ENCODE measurements at regions not wholly inside any gene's neighbourhood (a gene's known extent, or its start where the extent isn't known, plus 50 kb on each side); places are given as distances from the start of the nearest gene placed in this dataset.
"Not testable (repeated sequence)": the region's sequence is repeated elsewhere in the genome, so short reads cannot be mapped to it uniquely, and the experiment has no call there.

DNA sequence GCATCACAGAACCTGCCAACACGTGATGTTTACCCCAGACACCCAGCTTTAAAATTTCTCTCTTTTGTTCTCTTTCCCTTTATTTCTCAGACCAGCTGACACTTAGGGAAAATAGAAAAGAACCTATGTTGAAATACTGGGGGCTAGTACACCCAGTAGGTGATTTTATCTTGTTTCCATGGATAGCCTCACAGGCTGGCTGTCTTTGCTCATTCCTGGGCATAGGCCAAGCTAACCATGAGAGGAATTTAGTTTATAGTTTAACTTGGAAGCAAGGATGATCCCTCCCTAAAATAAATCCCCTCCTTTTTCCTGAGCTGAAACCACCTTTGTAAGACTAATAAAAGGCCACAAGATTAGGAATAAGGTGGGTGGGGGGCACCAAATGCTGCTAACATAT is 362.7 kb downstream of the GJA1 start:
- not testable (repeated sequence) for TF ChIP-seq CTBP1 (IDR thresholded peaks at IDR 0.05; ENCODE audit: borderline replicate concordance); ZNF561 (CRISPR knock-in tag; conservative IDR thresholded peaks at IDR 0.05); ZSCAN29 (IDR thresholded peaks at IDR 0.05); RAD51 (IDR thresholded peaks at IDR 0.05; ENCODE audit: borderline replicate concordance, low read depth); YY1 (IDR thresholded peaks at IDR 0.05; ENCODE audit: borderline replicate concordance in 1 of 3, control insufficient read depth in 1 of 3, extremely low read depth in 1 of 3, insufficient read depth in 3 of 3, insufficient read length in 1 of 3, insufficient replicate concordance in 2 of 3, low read depth in 1 of 3, low read length in 2 of 3); EZH2 (IDR thresholded peaks at IDR 0.05; ENCODE audit: borderline replicate concordance, low read depth, low read length); POLR2A (conservative IDR thresholded peaks at IDR 0.05); ZNF239 (CRISPR knock-in tag; IDR thresholded peaks at IDR 0.05); RNF2 (IDR thresholded peaks at IDR 0.05); ZNF445 (CRISPR knock-in tag; IDR thresholded peaks at IDR 0.05; ENCODE audit: low read depth); NFIC (IDR thresholded peaks at IDR 0.05); ARNT (IDR thresholded peaks at IDR 0.05)
- TF ChIP-seq, protein P1, sequence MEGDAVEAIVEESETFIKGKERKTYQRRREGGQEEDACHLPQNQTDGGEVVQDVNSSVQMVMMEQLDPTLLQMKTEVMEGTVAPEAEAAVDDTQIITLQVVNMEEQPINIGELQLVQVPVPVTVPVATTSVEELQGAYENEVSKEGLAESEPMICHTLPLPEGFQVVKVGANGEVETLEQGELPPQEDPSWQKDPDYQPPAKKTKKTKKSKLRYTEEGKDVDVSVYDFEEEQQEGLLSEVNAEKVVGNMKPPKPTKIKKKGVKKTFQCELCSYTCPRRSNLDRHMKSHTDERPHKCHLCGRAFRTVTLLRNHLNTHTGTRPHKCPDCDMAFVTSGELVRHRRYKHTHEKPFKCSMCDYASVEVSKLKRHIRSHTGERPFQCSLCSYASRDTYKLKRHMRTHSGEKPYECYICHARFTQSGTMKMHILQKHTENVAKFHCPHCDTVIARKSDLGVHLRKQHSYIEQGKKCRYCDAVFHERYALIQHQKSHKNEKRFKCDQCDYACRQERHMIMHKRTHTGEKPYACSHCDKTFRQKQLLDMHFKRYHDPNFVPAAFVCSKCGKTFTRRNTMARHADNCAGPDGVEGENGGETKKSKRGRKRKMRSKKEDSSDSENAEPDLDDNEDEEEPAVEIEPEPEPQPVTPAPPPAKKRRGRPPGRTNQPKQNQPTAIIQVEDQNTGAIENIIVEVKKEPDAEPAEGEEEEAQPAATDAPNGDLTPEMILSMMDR (IDR thresholded peaks at IDR 0.05 in 2 of 3, conservative IDR thresholded peaks at IDR 0.05 in 1 of 3; ENCODE audit: insufficient read depth in 2 of 3, low read depth in 1 of 3, low read length in 3 of 3), result not testable (repeated sequence)
- TF ChIP-seq, protein P2, sequence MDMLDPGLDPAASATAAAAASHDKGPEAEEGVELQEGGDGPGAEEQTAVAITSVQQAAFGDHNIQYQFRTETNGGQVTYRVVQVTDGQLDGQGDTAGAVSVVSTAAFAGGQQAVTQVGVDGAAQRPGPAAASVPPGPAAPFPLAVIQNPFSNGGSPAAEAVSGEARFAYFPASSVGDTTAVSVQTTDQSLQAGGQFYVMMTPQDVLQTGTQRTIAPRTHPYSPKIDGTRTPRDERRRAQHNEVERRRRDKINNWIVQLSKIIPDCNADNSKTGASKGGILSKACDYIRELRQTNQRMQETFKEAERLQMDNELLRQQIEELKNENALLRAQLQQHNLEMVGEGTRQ (CRISPR knock-in tag; IDR thresholded peaks at IDR 0.05), result not testable (repeated sequence)

All from K562 (cell line).